GM06990 (cell line): ENCODE measurements at regions not wholly inside any gene's neighbourhood (a gene's known extent, or its start where the extent isn't known, plus 50 kb on each side); places are given as distances from the start of the nearest gene placed in this dataset.

ENCODE experiments used
- DNase-seq: peaks from one replicate; pipeline ENCODE4 v3.0.0-alpha.2; 2011; ENCODE audit not compliant: insufficient read length; ENCODE audit errors: extremely low read depth
- H3K27me3 ChIP-seq: replicated peaks from 2 replicates; pipeline ENCODE4 v1.6.0; 2011; ENCODE audit warnings: low read length; ENCODE audit not compliant: control insufficient read depth, insufficient read depth
- H3K36me3 ChIP-seq: 2 replicates; pipeline ENCODE4 v1.5.1; 2011; ENCODE audit warnings: low read length; ENCODE audit not compliant: control insufficient read depth, insufficient read depth
- H3K4me3 ChIP-seq: replicated peaks from 2 replicates; pipeline ENCODE4 v1.5.1; 2011; ENCODE audit warnings: low read depth, mild to moderate bottlenecking, control low read depth, low read length
- TF ChIP-seq, protein P1 (sequence below): IDR thresholded peaks from 2 replicates; pipeline ENCODE4 v1.5.1; 2011; ENCODE audit warnings: low read length, control low read depth, mild to moderate bottlenecking, inconsistent platforms; ENCODE audit not compliant: insufficient read depth, poor library complexity, severe bottlenecking

DNA sequence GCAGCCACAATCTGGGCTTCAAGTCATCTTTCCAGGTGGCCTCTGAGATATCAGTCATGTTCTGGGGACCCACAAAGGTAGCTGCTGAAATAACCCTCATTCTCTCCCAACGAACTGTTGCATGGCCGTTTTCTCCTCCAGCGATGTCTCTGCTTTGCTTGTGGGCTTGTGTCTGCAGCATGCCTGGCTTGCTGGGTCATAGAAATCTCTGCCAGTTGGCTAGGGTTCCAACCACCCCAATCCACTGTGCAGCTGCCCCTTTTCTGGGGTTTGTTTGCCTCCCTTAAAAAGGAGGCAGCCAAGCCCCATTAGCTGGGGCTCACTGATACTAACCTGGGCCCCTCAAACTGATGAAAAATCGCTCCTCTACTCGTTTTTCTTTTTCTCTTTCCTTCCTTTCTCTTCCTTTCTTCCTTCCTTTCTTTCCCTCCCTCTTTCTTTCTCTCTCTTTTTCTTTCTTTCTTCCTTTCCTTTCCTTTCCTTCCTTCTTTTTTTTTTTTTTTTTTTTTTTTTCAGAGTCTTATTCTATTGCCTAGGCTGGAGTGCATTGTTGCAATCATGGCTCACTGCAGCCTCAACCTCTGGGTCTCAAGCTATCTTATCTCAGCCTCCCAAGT lies 680.0 kb downstream of the EPHA4 start:
- H3K27me3 ChIP-seq = no peaks in the 10 kb centered on the region
- no peaks in the 10 kb centered on the region for H3K36me3 ChIP-seq
- TF ChIP-seq, protein P1, sequence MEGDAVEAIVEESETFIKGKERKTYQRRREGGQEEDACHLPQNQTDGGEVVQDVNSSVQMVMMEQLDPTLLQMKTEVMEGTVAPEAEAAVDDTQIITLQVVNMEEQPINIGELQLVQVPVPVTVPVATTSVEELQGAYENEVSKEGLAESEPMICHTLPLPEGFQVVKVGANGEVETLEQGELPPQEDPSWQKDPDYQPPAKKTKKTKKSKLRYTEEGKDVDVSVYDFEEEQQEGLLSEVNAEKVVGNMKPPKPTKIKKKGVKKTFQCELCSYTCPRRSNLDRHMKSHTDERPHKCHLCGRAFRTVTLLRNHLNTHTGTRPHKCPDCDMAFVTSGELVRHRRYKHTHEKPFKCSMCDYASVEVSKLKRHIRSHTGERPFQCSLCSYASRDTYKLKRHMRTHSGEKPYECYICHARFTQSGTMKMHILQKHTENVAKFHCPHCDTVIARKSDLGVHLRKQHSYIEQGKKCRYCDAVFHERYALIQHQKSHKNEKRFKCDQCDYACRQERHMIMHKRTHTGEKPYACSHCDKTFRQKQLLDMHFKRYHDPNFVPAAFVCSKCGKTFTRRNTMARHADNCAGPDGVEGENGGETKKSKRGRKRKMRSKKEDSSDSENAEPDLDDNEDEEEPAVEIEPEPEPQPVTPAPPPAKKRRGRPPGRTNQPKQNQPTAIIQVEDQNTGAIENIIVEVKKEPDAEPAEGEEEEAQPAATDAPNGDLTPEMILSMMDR = no peak
- no peak for DNase-seq
- H3K4me3 ChIP-seq = no peak overlapping the region

DNA sequence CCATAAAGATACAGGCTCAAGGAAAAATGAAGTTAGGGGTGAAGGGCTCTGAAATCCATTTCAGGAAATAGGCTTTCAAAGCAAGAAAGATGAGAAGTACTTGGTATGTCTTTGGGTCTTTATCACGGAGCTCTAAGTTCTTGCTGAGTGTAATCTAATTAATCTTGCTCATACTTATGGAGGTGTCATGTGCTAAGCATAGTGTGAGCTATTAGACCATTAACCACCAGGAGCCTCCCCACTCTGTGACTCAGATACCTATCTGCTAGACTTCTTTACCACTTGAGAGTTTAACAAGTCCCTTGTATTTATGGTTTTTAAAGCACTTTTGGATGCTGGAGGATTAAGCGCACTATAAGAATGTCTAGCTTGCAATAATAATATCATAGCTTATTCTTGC lies 678.7 kb downstream of the EPHA4 start:
- Histone ChIP-seq H3K4me3 (no peak overlapping the region), H3K36me3 (no peaks in the 10 kb centered on the region), H3K27me3 (no peaks in the 10 kb centered on the region)
- TF ChIP-seq, protein P1 = no peak
- DNase-seq = no peak

DNA sequence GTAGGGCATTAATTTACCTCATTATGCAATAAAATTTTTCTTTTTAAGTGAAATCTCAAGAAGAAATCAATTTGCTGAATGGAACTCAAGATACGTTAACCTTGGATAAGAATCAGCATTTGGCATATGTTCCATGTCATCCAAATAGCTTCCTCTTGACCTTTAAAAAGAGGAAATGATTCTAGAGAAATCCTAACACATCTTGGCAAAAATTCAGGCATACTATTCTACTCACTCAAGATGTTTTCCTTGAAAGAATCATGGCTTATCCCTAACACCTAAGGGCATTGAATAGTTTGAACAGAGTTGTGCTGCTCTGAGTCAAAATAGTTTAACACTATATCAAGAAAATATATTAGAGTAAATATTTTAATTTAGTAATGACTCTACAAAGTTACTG lies 678.0 kb downstream of the EPHA4 start:
- H3K27me3 ChIP-seq = no peaks in the 10 kb centered on the region
- no peak for DNase-seq
- TF ChIP-seq, protein P1 = no peak
- no peaks in the 10 kb centered on the region for H3K36me3 ChIP-seq
- H3K4me3 ChIP-seq = no peak overlapping the region

DNA sequence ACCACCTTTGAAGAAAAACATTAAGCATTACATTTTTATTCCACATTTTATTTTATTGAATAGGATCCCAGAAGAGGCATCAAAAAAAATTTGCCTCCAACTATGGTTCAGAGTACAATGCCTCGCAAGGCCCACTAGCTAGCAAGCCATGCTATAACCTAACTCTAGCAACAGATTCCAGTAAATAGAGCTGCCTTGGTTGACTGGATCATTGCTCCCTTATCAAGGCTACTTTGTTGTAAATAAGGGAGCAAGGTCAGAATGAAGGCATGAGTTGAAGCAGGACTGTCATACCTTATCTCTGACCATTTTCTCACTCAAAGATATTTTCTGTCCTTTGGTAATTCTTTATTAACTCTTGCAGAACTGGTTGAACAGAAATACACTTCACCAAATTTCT lies 672.6 kb downstream of the EPHA4 start:
- DNase-seq = no peak
- TF ChIP-seq, protein P1 = no peak
- Histone ChIP-seq H3K27me3 (no peaks in the 10 kb centered on the region), H3K36me3 (no peaks in the 10 kb centered on the region), H3K4me3 (no peak overlapping the region)

DNA sequence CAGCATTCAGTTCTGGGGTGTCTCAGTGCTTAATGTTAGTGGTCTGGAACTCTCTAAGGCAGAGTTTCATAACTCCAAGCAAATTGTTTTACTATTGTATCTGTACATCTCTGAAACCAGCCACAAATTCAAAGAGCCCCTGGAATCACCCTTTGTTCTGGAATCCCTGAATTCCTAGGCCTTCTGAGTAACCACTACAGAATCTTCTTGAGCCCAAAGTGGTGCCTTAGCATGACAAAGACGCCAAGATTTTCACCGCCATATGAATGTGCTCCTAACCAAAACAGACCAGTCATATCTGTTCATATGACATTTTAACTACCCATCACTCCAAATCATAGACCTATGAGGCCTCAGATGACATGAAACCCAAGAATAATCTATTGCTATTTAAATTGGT lies 668.1 kb downstream of the EPHA4 start:
- Histone ChIP-seq H3K36me3 (no peaks in the 10 kb centered on the region), H3K27me3 (no peaks in the 10 kb centered on the region), H3K4me3 (no peak overlapping the region)
- DNase-seq = no peak
- TF ChIP-seq, protein P1 = no peak

DNA sequence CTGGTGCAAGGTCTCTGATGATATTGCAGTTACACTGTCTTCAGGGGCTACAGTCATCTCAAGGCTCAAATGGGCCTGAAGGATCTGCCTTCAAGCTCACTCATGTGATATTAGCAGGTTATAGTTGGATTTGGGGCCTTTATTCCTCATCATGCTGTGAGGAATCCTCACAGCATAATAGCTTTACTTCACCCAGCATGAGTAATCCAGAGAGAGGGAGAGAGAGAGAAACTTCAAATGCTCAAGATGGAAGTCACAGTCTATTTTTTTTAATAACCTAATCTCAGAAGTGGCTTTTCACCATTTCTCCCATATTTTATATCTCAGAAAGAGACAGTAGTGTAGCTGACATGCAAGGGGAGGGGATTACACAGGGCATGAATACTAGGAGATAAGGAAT lies 658.7 kb downstream of the EPHA4 start:
- H3K4me3 ChIP-seq = no peak overlapping the region
- no peaks in the 10 kb centered on the region for H3K27me3 ChIP-seq
- H3K36me3 ChIP-seq = no peaks in the 10 kb centered on the region
- no peak for DNase-seq
- TF ChIP-seq, protein P1 = no peak
